SK-N-SH (cell line): ENCODE measurements at regions not wholly inside any gene's neighbourhood (a gene's known extent, or its start where the extent isn't known, plus 50 kb on each side); places are given as distances from the start of the nearest gene placed in this dataset.

Experiments used
- CTCF ChIA-PET: fragments of 300-600, 350-600 bp; formaldehyde crosslinking; extraction: SDS; loops from one replicate; lab custom pipeline; 2021; lab: Yijun Ruan, JAX
- POLR2A ChIA-PET: fragments of 350-600 bp; sonication (Branson Sonifier 250); formaldehyde crosslinking; extraction: SDS; loops from one replicate; lab custom pipeline; 2020; ENCODE audit warnings: antibody characterized with exemption, inconsistent platforms; lab: Yijun Ruan, JAX
- DNase-seq: peaks from one replicate; pipeline ENCODE4 v3.0.0; 2012
- H2AFZ ChIP-seq: fragments of 200-600 bp; sonication (generic); 2 replicates; pipeline ENCODE4 v1.8.1; 2016; ENCODE audit warnings: antibody characterized with exemption, mild to moderate bottlenecking, low read depth
- H3F3A ChIP-seq: fragments of 200-600 bp; sonication (generic); replicated peaks from 2 replicates; pipeline ENCODE3; 2016; ENCODE audit warnings: antibody characterized with exemption, mild to moderate bottlenecking; ENCODE audit not compliant: insufficient read depth
- H3K27ac ChIP-seq, 2 experiments: fragments of 200-500 bp in 1 of 2; fragments of 200-600 bp in 1 of 2; sonication (Bioruptor generic) in 1 of 2; sonication (generic), shearing (Covaris generic) in 1 of 2; 2 replicates each; pipeline versions ENCODE4 v1.5.1 to v1.6.1; 2014 to 2016; ENCODE audit warnings: low read depth in 2 of 2, inconsistent platforms in 1 of 2, low read length in 1 of 2, mild to moderate bottlenecking in 1 of 2, mixed read lengths in 1 of 2
- H3K27me3 ChIP-seq: fragments of 200-600 bp; sonication (generic), shearing (Covaris generic); 2 replicates; pipeline ENCODE4 v1.6.1; 2016; ENCODE audit warnings: mixed run types; ENCODE audit not compliant: insufficient read depth
- H3K36me3 ChIP-seq, 2 experiments: fragments of 200-500 bp in 1 of 2; fragments of 200-600 bp in 1 of 2; sonication (Bioruptor generic) in 1 of 2; sonication (generic) in 1 of 2; replicated peaks in 1 of 2; 2 replicates each; pipeline versions ENCODE3 to v1.5.1; 2014 to 2016; ENCODE audit warnings: low read length in 1 of 2, mild to moderate bottlenecking in 1 of 2; ENCODE audit not compliant: insufficient read depth in 2 of 2, control insufficient read depth in 1 of 2
- H3K4me1 ChIP-seq, 2 experiments: fragments of 200-500 bp in 1 of 2; fragments of 200-600 bp in 1 of 2; sonication (Bioruptor generic) in 1 of 2; sonication (generic), shearing (Covaris generic) in 1 of 2; 2 replicates each; pipeline versions ENCODE4 v1.5.1 to v1.6.1; 2014 to 2016; ENCODE audit warnings: low read depth in 1 of 2, low read length in 1 of 2, mixed run types in 1 of 2; ENCODE audit not compliant: insufficient read depth in 2 of 2, control insufficient read depth in 1 of 2
- H3K4me2 ChIP-seq: fragments of 200-600 bp; sonication (generic), shearing (Covaris generic); 2 replicates; pipeline ENCODE4 v1.6.1; 2017; ENCODE audit warnings: mixed run types
- H3K4me3 ChIP-seq, 2 experiments: fragments of 200-500 bp in 1 of 2; fragments of 200-600 bp in 1 of 2; sonication (Bioruptor generic) in 1 of 2; sonication (generic), shearing (Covaris generic) in 1 of 2; 2 replicates each; pipeline versions ENCODE4 v1.5.1 to v1.8.1; 2014 to 2016; ENCODE audit warnings: low read depth in 2 of 2, inconsistent platforms in 1 of 2, low read length in 1 of 2, mild to moderate bottlenecking in 1 of 2, mixed read lengths in 1 of 2, moderate library complexity in 1 of 2
- H3K79me2 ChIP-seq: fragments of 200-600 bp; sonication (generic); 2 replicates; pipeline ENCODE4 v1.8.1; 2017; ENCODE audit warnings: mild to moderate bottlenecking; ENCODE audit not compliant: insufficient read depth
- H3K9ac ChIP-seq: fragments of 200-600 bp; sonication (generic); 2 replicates; pipeline ENCODE4 v1.6.1; 2017; ENCODE audit warnings: mixed run types
- H3K9me2 ChIP-seq: fragments of 200-600 bp; sonication (generic); 2 replicates; pipeline ENCODE4 v1.6.1; 2017; ENCODE audit warnings: mixed run types
- H3K9me3 ChIP-seq: fragments of 200-600 bp; sonication (generic); 2 replicates; pipeline ENCODE4 v1.6.1; 2017; ENCODE audit warnings: mixed run types, mild to moderate bottlenecking, moderate library complexity
- H4K20me1 ChIP-seq: fragments of 200-600 bp; sonication (generic); 2 replicates; pipeline ENCODE4 v1.6.1; 2017; ENCODE audit warnings: mild to moderate bottlenecking, mixed run types; ENCODE audit not compliant: insufficient read depth
- CHD2 ChIP-seq: fragments of 150-350 bp; IDR thresholded peaks from 2 replicates; pipeline ENCODE4 v1.6.1; 2018; ENCODE audit warnings: low read length; ENCODE audit not compliant: partially characterized antibody
- ELF1 ChIP-seq: IDR thresholded peaks from 2 replicates; pipeline ENCODE4 v1.4.0; 2012
- FOSL2 ChIP-seq: IDR thresholded peaks from 2 replicates; pipeline ENCODE4 v1.4.0; 2012; ENCODE audit warnings: low read depth, mild to moderate bottlenecking, moderate library complexity, borderline replicate concordance
- FOXM1 ChIP-seq: IDR thresholded peaks from 2 replicates; pipeline ENCODE4 v1.4.0; 2012; ENCODE audit warnings: low read depth, mild to moderate bottlenecking
- GATA2 ChIP-seq: sonication (generic); formaldehyde crosslinking; IDR thresholded peaks from 2 replicates; pipeline ENCODE4 v1.5.0; 2020; ENCODE audit warnings: mild to moderate bottlenecking, missing genetic modification reagents
- IRF3 ChIP-seq: fragments of 150-350 bp; IDR thresholded peaks from 2 replicates; pipeline ENCODE4 v1.6.1; 2016; ENCODE audit warnings: mild to moderate bottlenecking, low read depth, low read length
- JUND ChIP-seq: IDR thresholded peaks from 2 replicates; pipeline ENCODE4 v1.4.0; 2012
- MAX ChIP-seq: IDR thresholded peaks from 2 replicates; pipeline ENCODE4 v1.4.0; 2012; ENCODE audit warnings: low read depth
- MXI1 ChIP-seq: IDR thresholded peaks from 2 replicates; pipeline ENCODE4 v1.6.1; 2012; ENCODE audit warnings: mild to moderate bottlenecking, low read depth, low read length, improper control_type of control experiment
- NFIC ChIP-seq: IDR thresholded peaks from 2 replicates; pipeline ENCODE4 v1.4.0; 2012; ENCODE audit warnings: borderline replicate concordance
- RAD21 ChIP-seq: IDR thresholded peaks from 2 replicates; pipeline ENCODE4 v1.6.1; 2012; ENCODE audit warnings: mild to moderate bottlenecking, low read length
- RFX5 ChIP-seq: IDR thresholded peaks from 2 replicates; pipeline ENCODE4 v1.6.1; 2012; ENCODE audit warnings: mild to moderate bottlenecking, improper control_type of control experiment, low read length
- TAF1 ChIP-seq: IDR thresholded peaks from 2 replicates; pipeline ENCODE4 v1.6.1; 2012; ENCODE audit warnings: low read depth, mild to moderate bottlenecking, low read length, moderate library complexity, borderline replicate concordance
- USF1 ChIP-seq: IDR thresholded peaks from 2 replicates; pipeline ENCODE4 v1.4.0; 2012; ENCODE audit warnings: low read depth, borderline replicate concordance
- USF2 ChIP-seq: fragments of 150-350 bp; IDR thresholded peaks from 2 replicates; pipeline ENCODE4 v1.6.1; 2017; ENCODE audit warnings: antibody characterized with exemption, low read length, low read depth, borderline replicate concordance
- YY1 ChIP-seq: IDR thresholded peaks from 2 replicates; pipeline ENCODE4 v1.4.0; 2012; ENCODE audit warnings: low read depth, mild to moderate bottlenecking
- WGBS: methylation state at CpG from one replicate; pipeline ENCODE4 v1.1.6; 2017; ENCODE audit warnings: low lambda C conversion rate; 5-methylcytosine and 5-hydroxymethylcytosine counted together

GRCh38 chr14:34190717-34191116, 239.8 kb upstream of the EGLN3 start:
- H4K20me1 ChIP-seq, result no peaks in the 10 kb centered on the region
- no peaks in the 10 kb centered on the region for H3K27me3 ChIP-seq
- H3K4me1 ChIP-seq, result no peaks in the 10 kb centered on the region
- H2AFZ ChIP-seq, result no peak overlapping the region
- no peaks in the 10 kb centered on the region for H3K9me2 ChIP-seq
- H3K4me3 ChIP-seq, result no peak overlapping the region
- no peaks in the 10 kb centered on the region for H3F3A ChIP-seq
- no peaks in the 10 kb centered on the region for H3K79me2 ChIP-seq
- DNase-seq, result no peak
- no peak overlapping the region for H3K4me2 ChIP-seq
- TF ChIP-seq RFX5 (no peak), MXI1 (no peak), FOXM1 (no peak)
- 27% methylated on average over 4 of the region's 4 CpGs for WGBS
- CTCF ChIA-PET, result interaction anchor here (0.9 kb wide), 1 partner anchor 37 kb away, joined by 4 read pairs; no protein-coding TSS in a partner anchor
- H3K27ac ChIP-seq, result no peak overlapping the region
- no peak overlapping the region for H3K9ac ChIP-seq
- no peaks in the 10 kb centered on the region for H3K9me3 ChIP-seq
- POLR2A ChIA-PET, result no interaction called here
- no peaks in the 10 kb centered on the region for H3K36me3 ChIP-seq

- H3K36me3 ChIP-seq, result no peaks in the 10 kb centered on the region
- H2AFZ ChIP-seq, result no peak overlapping the region
- H3K27me3 ChIP-seq, result no peaks in the 10 kb centered on the region; the same call in 1 of the 2 replicates
- no peak overlapping the region for H3K4me2 ChIP-seq
- TF ChIP-seq RAD21 (no peak), ELF1 (no peak), GATA2 (CRISPR knock-in tag) (no peak), YY1 (no peak)
- H4K20me1 ChIP-seq, result no peaks in the 10 kb centered on the region
- no peaks in the 10 kb centered on the region for H3K79me2 ChIP-seq
- H3K4me1 ChIP-seq, result no peaks in the 10 kb centered on the region
- no peak overlapping the region for H3K4me3 ChIP-seq
- DNase-seq, result no peak
- no peaks in the 10 kb centered on the region for H3K9me2 ChIP-seq
- POLR2A ChIA-PET, result no interaction called here
- H3K9me3 ChIP-seq, result no peaks in the 10 kb centered on the region
- CTCF ChIA-PET, result interaction anchor here (0.9 kb wide), 1 partner anchor 38 kb away, joined by 4 read pairs; no protein-coding TSS in a partner anchor
- WGBS, result 77% methylated on average over 3 of the region's 3 CpGs
- H3K27ac ChIP-seq, result no peak overlapping the region
- no peak overlapping the region for H3K9ac ChIP-seq
- no peaks in the 10 kb centered on the region for H3F3A ChIP-seq
Observed at GRCh38 chr14:34189866-34190265, 239.0 kb upstream of the EGLN3 start.

- ChIA-PET POLR2A (no interaction called here), CTCF (interaction anchor here (1.0 kb wide), 1 partner anchor 89 kb away, joined by 3 read pairs; no protein-coding TSS in a partner anchor)
- no peak for DNase-seq
- Histone ChIP-seq H3K9me2 (no peaks in the 10 kb centered on the region), H3K9me3 (no peaks in the 10 kb centered on the region), H3K27ac (no peak overlapping the region), H3K9ac (no peak overlapping the region), H3K4me1 (no peaks in the 10 kb centered on the region), H3F3A (no peaks in the 10 kb centered on the region), H4K20me1 (no peaks in the 10 kb centered on the region), H3K4me2 (no peak overlapping the region), H3K27me3 (peaks cover under 1% of the 10 kb centered on the region; the same call in 1 of the 2 replicates), H3K36me3 (no peaks in the 10 kb centered on the region), H2AFZ (no peak overlapping the region), H3K4me3 (no peak overlapping the region), H3K79me2 (no peaks in the 10 kb centered on the region)
- no peak for TF ChIP-seq MAX
- TF ChIP-seq USF2, result no peak
- no peak for TF ChIP-seq RFX5
- TF ChIP-seq TAF1, result no peak
- no peak for TF ChIP-seq IRF3
- TF ChIP-seq NFIC, result no peak
- no peak for TF ChIP-seq FOSL2
- TF ChIP-seq CHD2, result no peak
- no peak for TF ChIP-seq GATA2 (CRISPR knock-in tag)
- TF ChIP-seq JUND, result no peak
- no peak for TF ChIP-seq USF1
- no peak for TF ChIP-seq RAD21
- 37% methylated on average over 3 of the region's 3 CpGs for WGBS
Observed at GRCh38 chr14:34187519-34188044, 236.7 kb upstream of the EGLN3 start.
